Smooth muscle cell (in vitro differentiated cells): ENCODE measurements at regions not wholly inside any gene's neighbourhood (a gene's known extent, or its start where the extent isn't known, plus 50 kb on each side); places are given as distances from the start of the nearest gene placed in this dataset.

Source experiments
- DNase-seq: peaks from one replicate; lab custom pipeline; 2025; ENCODE audit not compliant: unreplicated experiment; lab: John Stamatoyannopoulos, UW
- H2AFZ ChIP-seq: fragments of 200-600 bp; sonication (generic); 2 replicates; pipeline ENCODE4 v1.6.0; 2016; ENCODE audit warnings: antibody characterized with exemption, low read depth, mild to moderate bottlenecking
- H3F3A ChIP-seq: fragments of 200-600 bp; sonication (generic); 2 replicates; pipeline ENCODE4 v1.6.0; 2017; ENCODE audit warnings: antibody characterized with exemption, low read depth
- H3K27ac ChIP-seq: fragments of 200-600 bp; sonication (generic); 2 replicates; pipeline ENCODE4 v1.5.1; 2016; ENCODE audit warnings: low read depth, mild to moderate bottlenecking
- H3K27me3 ChIP-seq: fragments of 200-600 bp; sonication (generic); 2 replicates; pipeline ENCODE4 v1.6.1; 2016; ENCODE audit warnings: low read depth, mild to moderate bottlenecking
- H3K36me3 ChIP-seq: fragments of 200-600 bp; sonication (generic); 2 replicates; pipeline ENCODE4 v1.5.1; 2016; ENCODE audit warnings: low read depth
- H3K4me1 ChIP-seq: fragments of 200-600 bp; sonication (generic); 2 replicates; pipeline ENCODE4 v1.5.1; 2016; ENCODE audit warnings: low read depth
- H3K4me2 ChIP-seq: fragments of 200-600 bp; sonication (generic); 2 replicates; pipeline ENCODE4 v1.6.0; 2016; ENCODE audit warnings: mild to moderate bottlenecking
- H3K4me3 ChIP-seq: fragments of 200-600 bp; sonication (generic); 2 replicates; pipeline ENCODE4 v1.5.1; 2016; ENCODE audit warnings: mild to moderate bottlenecking
- H3K79me2 ChIP-seq: fragments of 200-600 bp; sonication (generic); 2 replicates; pipeline ENCODE4 v1.6.0; 2016; ENCODE audit warnings: low read depth, mild to moderate bottlenecking
- H3K9ac ChIP-seq: fragments of 200-600 bp; sonication (generic); 2 replicates; pipeline ENCODE4 v1.6.0; 2016; ENCODE audit warnings: low read depth
- H3K9me3 ChIP-seq: fragments of 200-600 bp; sonication (generic); replicated peaks from 2 replicates; pipeline ENCODE4 v1.5.1; 2016; ENCODE audit warnings: low read depth
- H4K20me1 ChIP-seq: fragments of 200-600 bp; sonication (generic); 2 replicates; pipeline ENCODE4 v1.6.0; 2016; ENCODE audit warnings: low read depth
- CTCF ChIP-seq: fragments of 200-600 bp; sonication (generic); IDR thresholded peaks from 2 replicates; pipeline ENCODE4 v1.5.1; 2017; ENCODE audit warnings: borderline replicate concordance, mild to moderate bottlenecking, antibody characterized with exemption; ENCODE audit not compliant: insufficient read depth, poor library complexity, severe bottlenecking
- WGBS: methylation state at CpG from one replicate; pipeline ENCODE4 v1.1.7; 2016; ENCODE audit warnings: low lambda C conversion rate; 5-methylcytosine and 5-hydroxymethylcytosine counted together

GRCh38 chr15:79606831-79607355 is 174.8 kb downstream of the MINAR1 start:
- no peak overlapping the region for H2AFZ ChIP-seq
- no peak for TF ChIP-seq CTCF
- H3K9me3 ChIP-seq: no peaks in the 10 kb centered on the region
- DNase-seq: no peak
- no peak overlapping the region for H3K4me2 ChIP-seq
- WGBS: 97% methylated on average over 5 of the region's 5 CpGs
- no peaks in the 10 kb centered on the region for H3K79me2 ChIP-seq
- no peaks in the 10 kb centered on the region for H3K4me1 ChIP-seq
- H3K27me3 ChIP-seq: no peaks in the 10 kb centered on the region
- no peak overlapping the region for H3K4me3 ChIP-seq
- H4K20me1 ChIP-seq: no peaks in the 10 kb centered on the region
- H3K36me3 ChIP-seq: no peaks in the 10 kb centered on the region
- no peaks in the 10 kb centered on the region for H3F3A ChIP-seq
- no peak overlapping the region for H3K27ac ChIP-seq
- H3K9ac ChIP-seq: no peak overlapping the region

- Histone ChIP-seq H3F3A (no peaks in the 10 kb centered on the region), H3K4me3 (no peak overlapping the region), H3K79me2 (no peaks in the 10 kb centered on the region), H2AFZ (no peak overlapping the region), H3K27ac (no peak overlapping the region), H4K20me1 (no peaks in the 10 kb centered on the region), H3K4me1 (no peaks in the 10 kb centered on the region), H3K9ac (no peak overlapping the region), H3K4me2 (no peak overlapping the region), H3K27me3 (no peaks in the 10 kb centered on the region), H3K36me3 (no peaks in the 10 kb centered on the region), H3K9me3 (no peaks in the 10 kb centered on the region)
- 89% methylated on average over 3 of the region's 3 CpGs for WGBS
- DNase-seq: no peak
- no peak for TF ChIP-seq CTCF
These were observed 176.1 kb downstream of the MINAR1 start for GRCh38 chr15:79608066-79608864.

GRCh38 chr15:79609506-79609905 is 177.4 kb downstream of the MINAR1 start:
- H3K9me3 ChIP-seq: no peaks in the 10 kb centered on the region
- no peaks in the 10 kb centered on the region for H3K36me3 ChIP-seq
- no peak for DNase-seq
- no peak overlapping the region for H2AFZ ChIP-seq
- no peaks in the 10 kb centered on the region for H3K27me3 ChIP-seq
- no peaks in the 10 kb centered on the region for H4K20me1 ChIP-seq
- no peaks in the 10 kb centered on the region for H3K4me1 ChIP-seq
- no peak overlapping the region for H3K27ac ChIP-seq
- H3K4me2 ChIP-seq: no peak overlapping the region
- no peak overlapping the region for H3K9ac ChIP-seq
- whole genome bisulfite sequencing: 97% methylated on average over 4 of the region's 4 CpGs
- no peak for TF ChIP-seq CTCF
- H3F3A ChIP-seq: no peaks in the 10 kb centered on the region
- H3K4me3 ChIP-seq: no peak overlapping the region
- no peaks in the 10 kb centered on the region for H3K79me2 ChIP-seq

DNA sequence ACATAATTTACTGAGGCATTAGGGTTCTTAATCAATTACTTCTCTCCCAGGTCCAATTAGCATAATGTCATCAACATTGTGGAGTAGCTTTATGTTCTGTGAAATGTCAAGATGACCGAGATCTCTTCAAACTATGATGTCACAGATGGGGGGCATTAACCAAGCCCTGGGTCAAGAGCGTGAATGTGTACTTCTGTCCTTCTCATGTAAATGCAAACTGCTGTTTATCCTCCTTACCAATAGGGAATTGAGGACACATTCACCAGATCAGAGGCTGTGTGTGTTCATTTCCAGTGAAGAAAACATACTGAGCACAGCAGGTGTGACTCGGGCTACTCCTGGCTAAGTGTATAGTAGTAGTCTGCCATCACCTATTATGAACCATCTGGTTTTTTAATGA is 177.9 kb downstream of the MINAR1 start:
- no peaks in the 10 kb centered on the region for H3K79me2 ChIP-seq
- H3K36me3 ChIP-seq: no peaks in the 10 kb centered on the region
- TF ChIP-seq CTCF: no peak
- no peaks in the 10 kb centered on the region for H3K4me1 ChIP-seq
- H3K4me3 ChIP-seq: no peak overlapping the region
- H2AFZ ChIP-seq: no peak overlapping the region
- WGBS: 92% methylated on average over 3 of the region's 3 CpGs
- no peaks in the 10 kb centered on the region for H3K27me3 ChIP-seq
- no peak for DNase-seq
- no peak overlapping the region for H3K27ac ChIP-seq
- H3K9me3 ChIP-seq: no peaks in the 10 kb centered on the region
- no peak overlapping the region for H3K4me2 ChIP-seq
- no peak overlapping the region for H3K9ac ChIP-seq
- no peaks in the 10 kb centered on the region for H4K20me1 ChIP-seq
- no peaks in the 10 kb centered on the region for H3F3A ChIP-seq
